Loucy (cell line): ENCODE measurements at regions not wholly inside any gene's neighbourhood (a gene's known extent, or its start where the extent isn't known, plus 50 kb on each side); places are given as distances from the start of the nearest gene placed in this dataset.
"Not testable (repeated sequence)": the region's sequence is repeated elsewhere in the genome, so short reads cannot be mapped to it uniquely, and the experiment has no call there.

Experiments
- H2AFZ ChIP-seq: fragments of 200-600 bp; sonication (generic); 2 replicates; pipeline ENCODE4 v1.6.0; 2016; ENCODE audit warnings: antibody characterized with exemption, mild to moderate bottlenecking, low read length, moderate library complexity
- H3F3A ChIP-seq: fragments of 200-600 bp; 2 replicates; pipeline ENCODE4 v1.6.0; 2016; ENCODE audit warnings: antibody characterized with exemption, low read depth, mild to moderate bottlenecking
- H3K27me3 ChIP-seq: fragments of 200-600 bp; sonication (generic); 2 replicates; pipeline ENCODE4 v1.6.1; 2014; ENCODE audit warnings: low read length, mild to moderate bottlenecking; ENCODE audit not compliant: insufficient read depth, poor library complexity, severe bottlenecking
- H3K36me3 ChIP-seq: fragments of 200-600 bp; sonication (generic); 2 replicates; pipeline ENCODE4 v1.6.1; 2016; ENCODE audit warnings: low read length; ENCODE audit not compliant: insufficient read depth
- H3K4me1 ChIP-seq: fragments of 200-600 bp; sonication (generic); 2 replicates; pipeline ENCODE4 v1.5.1; 2014; ENCODE audit warnings: low read length, mild to moderate bottlenecking; ENCODE audit not compliant: insufficient read depth, poor library complexity, severe bottlenecking
- H3K4me2 ChIP-seq: fragments of 200-600 bp; sonication (generic); 2 replicates; pipeline ENCODE4 v1.6.0; 2014; ENCODE audit warnings: antibody characterized with exemption, low read length, low read depth, mild to moderate bottlenecking; ENCODE audit not compliant: poor library complexity, severe bottlenecking
- H3K4me3 ChIP-seq: fragments of 200-600 bp; sonication (generic); 2 replicates; pipeline ENCODE4 v1.5.1; 2014; ENCODE audit warnings: low read length, mild to moderate bottlenecking, mixed read lengths; ENCODE audit not compliant: poor library complexity, severe bottlenecking
- H3K79me2 ChIP-seq: fragments of 200-600 bp; sonication (generic); 2 replicates; pipeline ENCODE4 v1.6.1; 2014; ENCODE audit warnings: low read length; ENCODE audit not compliant: insufficient read depth
- H3K9ac ChIP-seq: fragments of 200-600 bp; sonication (generic); 2 replicates; pipeline ENCODE4 v1.6.0; 2014; ENCODE audit warnings: mild to moderate bottlenecking, low read depth, low read length, moderate library complexity; ENCODE audit not compliant: poor library complexity, severe bottlenecking
- H3K9me2 ChIP-seq: fragments of 200-600 bp; sonication (generic); replicated peaks from 2 replicates; pipeline ENCODE4 v1.6.1; 2016; ENCODE audit warnings: low read depth, low read length, mixed read lengths
- H3K9me3 ChIP-seq: fragments of 200-600 bp; sonication (generic); 2 replicates; pipeline ENCODE4 v1.6.1; 2014; ENCODE audit warnings: mild to moderate bottlenecking, antibody characterized with exemption, low read length, low read depth; ENCODE audit not compliant: insufficient read depth
- H4K20me1 ChIP-seq: fragments of 200-600 bp; sonication (generic); 2 replicates; pipeline ENCODE4 v1.6.0; 2014; ENCODE audit warnings: antibody characterized with exemption, low read length, mild to moderate bottlenecking; ENCODE audit not compliant: insufficient read depth, poor library complexity, severe bottlenecking

DNA sequence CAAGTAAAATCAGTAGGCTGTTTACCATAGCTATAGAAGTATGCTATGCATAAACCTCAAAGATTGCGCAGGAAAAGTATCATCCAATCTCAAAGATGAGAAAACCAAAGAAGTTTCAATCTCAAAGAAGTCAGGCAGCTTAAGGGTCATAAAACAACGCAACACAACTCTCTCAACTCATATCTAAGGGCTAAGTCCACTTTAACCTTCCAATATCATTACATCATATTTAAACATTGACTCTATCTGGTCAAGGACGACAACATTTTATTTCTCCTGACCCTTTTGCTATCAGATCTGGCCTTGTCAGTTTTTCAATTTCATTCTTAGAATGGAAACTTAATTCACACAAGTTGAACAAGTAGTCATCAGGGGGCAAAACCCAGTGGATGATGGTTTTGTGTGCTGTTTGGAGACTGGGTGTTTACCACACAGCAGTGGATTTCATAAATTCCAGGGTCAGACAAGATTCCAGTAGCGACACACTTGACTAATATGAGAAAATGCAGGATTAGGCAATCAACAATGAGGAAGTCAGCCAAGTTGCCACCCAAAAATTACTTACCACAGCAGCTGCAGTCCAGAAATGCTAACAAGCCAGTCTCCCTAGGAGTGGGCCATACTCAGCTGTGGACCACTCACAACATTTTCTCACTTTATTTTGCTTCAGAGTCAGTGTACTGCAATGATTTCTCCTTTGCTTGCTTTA lies 108.7 kb upstream of the NBPF26 start:
- H3F3A ChIP-seq, H3K9ac ChIP-seq, H3K9me3 ChIP-seq, H3K4me1 ChIP-seq, H2AFZ ChIP-seq, H4K20me1 ChIP-seq, H3K4me2 ChIP-seq, H3K27me3 ChIP-seq, H3K9me2 ChIP-seq, H3K36me3 ChIP-seq, H3K79me2 ChIP-seq, H3K4me3 ChIP-seq: not testable (repeated sequence)

DNA sequence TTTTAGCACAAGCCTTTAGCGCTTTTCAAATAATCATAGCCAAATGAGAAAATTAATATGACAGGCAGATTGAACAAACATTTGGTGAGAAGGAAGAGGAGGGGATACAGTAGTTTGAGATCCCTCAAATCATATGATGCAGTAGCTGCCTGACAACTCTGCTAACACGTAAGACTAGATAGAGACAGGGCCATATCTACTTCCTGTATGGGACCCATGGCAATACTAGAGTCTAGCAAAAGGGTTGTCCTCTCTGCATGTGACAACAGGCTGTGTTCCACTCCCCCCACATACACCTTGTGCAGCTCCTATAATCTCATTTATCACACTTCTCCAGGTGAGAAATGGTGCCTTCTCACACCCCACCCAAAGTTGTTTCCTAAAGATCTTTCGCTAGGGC lies 106.3 kb upstream of the NBPF26 start:
- H3K9me3 ChIP-seq, H3K9ac ChIP-seq, H3K36me3 ChIP-seq, H3K4me1 ChIP-seq, H2AFZ ChIP-seq, H3K27me3 ChIP-seq, H3K4me3 ChIP-seq, H3K79me2 ChIP-seq, H3K4me2 ChIP-seq, H3K9me2 ChIP-seq, H3F3A ChIP-seq, H4K20me1 ChIP-seq: not testable (repeated sequence)

DNA sequence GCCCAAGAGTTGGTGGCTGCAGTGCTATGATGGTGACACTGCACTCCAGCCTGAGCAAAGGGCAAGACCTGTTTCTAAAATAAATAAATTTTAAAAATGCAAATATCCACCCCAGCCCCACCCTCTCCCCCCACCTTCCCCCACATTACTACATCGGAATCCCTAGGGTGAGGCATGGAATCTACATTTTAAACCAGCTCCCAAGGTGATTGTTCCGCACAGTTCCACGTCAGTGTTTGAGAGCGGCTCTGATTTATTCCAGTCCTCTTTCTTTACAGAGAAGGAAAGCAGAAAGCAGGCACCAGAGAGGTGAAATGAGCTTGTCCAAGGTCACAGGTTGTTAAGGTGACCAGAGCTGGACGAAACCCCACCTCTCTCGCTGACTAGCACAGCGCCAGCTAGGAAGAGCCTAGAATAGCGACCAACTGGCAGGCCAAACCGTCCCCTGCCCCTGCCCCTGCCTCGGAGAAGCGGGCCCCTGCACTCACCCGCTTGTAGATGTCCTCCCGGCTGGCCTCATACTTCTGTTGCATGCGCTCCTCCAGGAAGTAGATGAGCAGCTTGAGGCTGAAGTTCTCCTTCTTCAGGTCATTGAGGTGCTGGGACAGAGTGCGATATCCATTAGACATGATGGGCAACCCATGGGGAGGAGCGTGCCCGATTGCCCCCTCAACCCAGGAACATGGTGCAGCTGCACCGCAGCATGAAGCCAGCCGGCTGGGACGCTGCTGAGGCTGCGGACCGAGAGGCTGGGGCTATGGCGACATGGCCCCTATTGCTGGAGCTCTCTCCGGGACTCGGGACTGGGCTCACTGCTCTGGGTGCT lies 103.7 kb upstream of the NBPF26 start:
- not testable (repeated sequence) for H4K20me1 ChIP-seq, H3K36me3 ChIP-seq, H2AFZ ChIP-seq, H3K4me2 ChIP-seq, H3K4me1 ChIP-seq, H3K79me2 ChIP-seq, H3K27me3 ChIP-seq, H3K4me3 ChIP-seq, H3K9me3 ChIP-seq, H3K9me2 ChIP-seq, H3F3A ChIP-seq, H3K9ac ChIP-seq

DNA sequence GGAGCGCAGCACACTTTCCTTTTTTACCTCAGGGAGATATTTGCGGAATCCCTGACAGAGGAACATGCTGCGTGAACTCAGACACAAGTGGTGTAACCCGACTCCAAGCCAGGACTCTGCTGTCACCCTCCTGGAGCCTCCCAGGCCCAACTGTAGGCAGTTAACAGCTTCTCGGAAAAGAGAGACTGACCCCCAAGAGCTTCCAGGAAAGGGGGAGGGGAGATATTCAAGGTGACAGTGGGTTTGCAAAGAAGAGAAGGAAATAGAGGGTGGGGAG lies 103.1 kb upstream of the NBPF26 start:
- not testable (repeated sequence) for H2AFZ ChIP-seq, H3K4me3 ChIP-seq, H3K27me3 ChIP-seq, H3K9me2 ChIP-seq, H3K4me2 ChIP-seq, H3K79me2 ChIP-seq, H4K20me1 ChIP-seq, H3K9ac ChIP-seq, H3F3A ChIP-seq, H3K36me3 ChIP-seq, H3K9me3 ChIP-seq, H3K4me1 ChIP-seq

DNA sequence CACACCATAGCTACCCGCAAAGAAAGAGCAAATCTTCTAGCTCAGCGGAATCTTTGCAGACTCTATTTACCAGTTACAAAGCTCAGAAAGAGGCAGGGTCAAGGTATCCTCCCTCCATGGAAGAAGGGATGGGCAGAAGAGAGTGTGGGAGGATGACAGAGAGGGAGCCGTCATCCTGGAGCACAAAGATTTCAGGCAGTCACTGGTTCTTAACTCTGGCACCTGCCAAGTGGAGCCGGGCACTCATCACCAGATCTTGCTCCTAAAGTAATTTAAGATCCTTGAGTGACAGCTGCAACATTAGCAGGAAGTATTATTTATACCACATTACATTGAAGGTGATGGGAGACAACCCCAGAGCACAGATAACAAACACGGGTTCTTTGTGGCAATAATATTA lies 102.5 kb upstream of the NBPF26 start:
- not testable (repeated sequence) for H3K4me3 ChIP-seq, H3K9me3 ChIP-seq, H3K4me2 ChIP-seq, H3K36me3 ChIP-seq, H3K27me3 ChIP-seq, H3K9me2 ChIP-seq, H2AFZ ChIP-seq, H4K20me1 ChIP-seq, H3K4me1 ChIP-seq, H3K9ac ChIP-seq, H3F3A ChIP-seq, H3K79me2 ChIP-seq

DNA sequence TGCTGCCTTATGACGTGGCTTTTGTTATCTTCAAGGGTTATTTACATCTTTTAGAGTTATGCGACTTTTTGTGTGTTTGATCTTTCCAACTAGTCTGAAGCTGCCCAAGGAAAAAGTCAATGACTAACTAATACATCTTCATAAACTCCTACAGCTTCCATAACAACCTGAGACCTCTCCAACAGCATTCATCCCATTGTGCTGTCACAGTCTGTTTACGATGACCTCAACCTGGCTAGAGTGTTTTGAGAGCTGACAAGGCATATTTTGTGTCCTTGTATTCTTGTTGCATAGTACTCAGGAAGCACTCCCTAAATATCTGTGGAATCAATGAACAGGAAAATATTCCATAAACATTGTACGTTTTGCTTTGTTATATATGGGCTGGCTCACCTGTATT lies 100.2 kb upstream of the NBPF26 start:
- not testable (repeated sequence) for H3K9ac ChIP-seq, H3K27me3 ChIP-seq, H3K36me3 ChIP-seq, H3K9me3 ChIP-seq, H3F3A ChIP-seq, H3K4me3 ChIP-seq, H4K20me1 ChIP-seq, H3K4me1 ChIP-seq, H3K4me2 ChIP-seq, H2AFZ ChIP-seq, H3K79me2 ChIP-seq, H3K9me2 ChIP-seq

DNA sequence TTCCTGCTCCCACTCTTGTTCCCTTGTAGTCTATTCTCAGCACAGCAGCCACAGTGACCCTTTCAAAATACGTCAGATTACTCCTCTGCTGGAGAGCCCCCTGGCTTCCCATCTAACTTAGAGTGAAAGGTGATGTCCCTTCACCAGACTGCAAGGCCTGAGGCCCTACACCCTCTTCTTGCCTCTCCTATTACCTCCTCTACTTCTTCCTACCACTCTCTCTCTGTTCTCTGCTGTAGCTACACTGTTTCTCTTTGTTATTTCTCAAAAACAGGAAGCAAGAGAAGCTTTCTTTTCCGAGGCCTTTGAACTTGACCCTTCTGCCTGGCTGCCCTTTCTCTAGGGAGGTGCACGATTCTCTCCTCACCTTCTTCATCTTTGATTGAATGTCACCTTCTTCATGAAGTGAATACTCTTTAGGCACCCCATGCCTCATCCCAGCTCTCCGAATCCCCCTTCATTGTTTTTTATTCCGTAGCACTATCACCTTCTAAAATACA lies 99.1 kb upstream of the NBPF26 start:
- H3K27me3 ChIP-seq, H3K9ac ChIP-seq, H3F3A ChIP-seq, H3K4me1 ChIP-seq, H3K4me2 ChIP-seq, H3K9me3 ChIP-seq, H3K9me2 ChIP-seq, H3K79me2 ChIP-seq, H2AFZ ChIP-seq, H4K20me1 ChIP-seq, H3K4me3 ChIP-seq, H3K36me3 ChIP-seq: not testable (repeated sequence)
